Activated B cell treated with CpG ODN at 0.5 μM for 24 hours (primary cell): ENCODE measurements at regions not wholly inside any gene's neighbourhood (a gene's known extent, or its start where the extent isn't known, plus 50 kb on each side); places are given as distances from the start of the nearest gene placed in this dataset.
"Not testable (repeated sequence)": the region's sequence is repeated elsewhere in the genome, so short reads cannot be mapped to it uniquely, and the experiment has no call there.

Experiments used
- ATAC-seq: fragments of 200-7000 bp; cut with Tn5 transposase; one replicate; pipeline ENCODE4 v1.10.0; 2021; ENCODE audit warnings: low read depth, mild to moderate bottlenecking, moderate library complexity
- CTCF ChIA-PET: fragments of 350-600 bp; sonication (Branson Sonifier 250); formaldehyde crosslinking; loops from one replicate; lab custom pipeline; 2021; ENCODE audit warnings: antibody characterized with exemption; lab: Charles Lee
- POLR2A ChIA-PET: fragments of 350-600 bp; sonication (Branson Sonifier 250); formaldehyde crosslinking; loops from one replicate; lab custom pipeline; 2021; ENCODE audit warnings: antibody characterized with exemption; lab: Charles Lee
- DNase-seq: peaks from one replicate; pipeline ENCODE4 v3.0.0; 2022
- H3K27ac Mint-ChIP-seq: one replicate; pipeline ENCODE4 v1.8.0; 2020; ENCODE audit warnings: mixed read lengths
- H3K27me3 Mint-ChIP-seq: one replicate; pipeline ENCODE4 v1.8.0; 2021; ENCODE audit warnings: mixed read lengths
- H3K36me3 Mint-ChIP-seq: one replicate; pipeline ENCODE4 v1.8.0; 2021; ENCODE audit warnings: low read depth, mixed read lengths
- H3K4me1 Mint-ChIP-seq: one replicate; pipeline ENCODE4 v1.8.0; 2021; ENCODE audit warnings: mixed read lengths
- H3K4me3 Mint-ChIP-seq: one replicate; pipeline ENCODE4 v1.8.0; 2020; ENCODE audit warnings: mild to moderate bottlenecking, mixed read lengths
- H3K9me3 Mint-ChIP-seq: one replicate; pipeline ENCODE4 v1.8.0; 2020; ENCODE audit warnings: mixed read lengths
- intact Hi-C: fragments of 100-400 bp; cut with micrococcal nuclease; formaldehyde crosslinking; loops from one replicate; pipeline ENCODE4 v1.15.1; 2024
- TF ChIP-seq, protein P1 (sequence below): fragments of 200-600 bp; IDR thresholded peaks from one replicate; pipeline ENCODE4 v1.8.0; 2022; ENCODE audit warnings: antibody characterized with exemption, mild to moderate bottlenecking

GRCh38 chr14:59026081-59026480 is 162.4 kb upstream of the DAAM1 start:
- ChIA-PET POLR2A (no interaction called here), CTCF (no interaction called here)
- no peak for DNase-seq
- H3K27me3 Mint-ChIP-seq: peaks cover 11% of the 10 kb centered on the region
- peaks cover 6% of the 10 kb centered on the region for H3K4me1 Mint-ChIP-seq
- H3K27ac Mint-ChIP-seq: no peak overlapping the region
- ATAC-seq: no peak
- TF ChIP-seq, protein P1, sequence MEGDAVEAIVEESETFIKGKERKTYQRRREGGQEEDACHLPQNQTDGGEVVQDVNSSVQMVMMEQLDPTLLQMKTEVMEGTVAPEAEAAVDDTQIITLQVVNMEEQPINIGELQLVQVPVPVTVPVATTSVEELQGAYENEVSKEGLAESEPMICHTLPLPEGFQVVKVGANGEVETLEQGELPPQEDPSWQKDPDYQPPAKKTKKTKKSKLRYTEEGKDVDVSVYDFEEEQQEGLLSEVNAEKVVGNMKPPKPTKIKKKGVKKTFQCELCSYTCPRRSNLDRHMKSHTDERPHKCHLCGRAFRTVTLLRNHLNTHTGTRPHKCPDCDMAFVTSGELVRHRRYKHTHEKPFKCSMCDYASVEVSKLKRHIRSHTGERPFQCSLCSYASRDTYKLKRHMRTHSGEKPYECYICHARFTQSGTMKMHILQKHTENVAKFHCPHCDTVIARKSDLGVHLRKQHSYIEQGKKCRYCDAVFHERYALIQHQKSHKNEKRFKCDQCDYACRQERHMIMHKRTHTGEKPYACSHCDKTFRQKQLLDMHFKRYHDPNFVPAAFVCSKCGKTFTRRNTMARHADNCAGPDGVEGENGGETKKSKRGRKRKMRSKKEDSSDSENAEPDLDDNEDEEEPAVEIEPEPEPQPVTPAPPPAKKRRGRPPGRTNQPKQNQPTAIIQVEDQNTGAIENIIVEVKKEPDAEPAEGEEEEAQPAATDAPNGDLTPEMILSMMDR: no peak
- intact Hi-C loops: loop anchor here (5.0 kb wide), 2 partner anchors 389 to 1156 kb away; partner anchors contain the start of gene DACT1
- H3K4me3 Mint-ChIP-seq: no peak overlapping the region
- H3K36me3 Mint-ChIP-seq: no peaks in the 10 kb centered on the region
- no peaks in the 10 kb centered on the region for H3K9me3 Mint-ChIP-seq

GRCh38 chr14:59026640-59027039 is 161.8 kb upstream of the DAAM1 start:
- DNase-seq, H3K4me3 Mint-ChIP-seq, H3K36me3 Mint-ChIP-seq, CTCF ChIA-PET, H3K9me3 Mint-ChIP-seq, H3K27ac Mint-ChIP-seq, POLR2A ChIA-PET, H3K4me1 Mint-ChIP-seq, ATAC-seq: not testable (repeated sequence)
- H3K27me3 Mint-ChIP-seq: peaks cover 11% of the 10 kb centered on the region
- intact Hi-C loops: loop anchor here (5.0 kb wide), 2 partner anchors 389 to 1156 kb away; partner anchors contain the start of gene DACT1

- Mint-ChIP-seq H3K4me1 (peaks cover 6% of the 10 kb centered on the region), H3K27ac (no peak overlapping the region), H3K4me3 (no peak overlapping the region), H3K27me3 (peaks cover 11% of the 10 kb centered on the region), H3K36me3 (no peaks in the 10 kb centered on the region), H3K9me3 (no peaks in the 10 kb centered on the region)
- intact Hi-C loops: loop anchor here (1.0 to 5.0 kb wide), 6 partner anchors 98 to 1154 kb away; partner anchors contain the start of genes CCDC175 and DACT1
- no peak for ATAC-seq
- DNase-seq: no peak
- POLR2A ChIA-PET: no interaction called here
- TF ChIP-seq, protein P1: no peak
- CTCF ChIA-PET: interaction anchor here (0.7 to 1.5 kb wide), 5 partner anchors 8 to 527 kb away, joined by 3 to 5 read pairs (median 3); no protein-coding TSS in a partner anchor
These were observed 159.8 kb upstream of the DAAM1 start for GRCh38 chr14:59028476-59029202.

DNA sequence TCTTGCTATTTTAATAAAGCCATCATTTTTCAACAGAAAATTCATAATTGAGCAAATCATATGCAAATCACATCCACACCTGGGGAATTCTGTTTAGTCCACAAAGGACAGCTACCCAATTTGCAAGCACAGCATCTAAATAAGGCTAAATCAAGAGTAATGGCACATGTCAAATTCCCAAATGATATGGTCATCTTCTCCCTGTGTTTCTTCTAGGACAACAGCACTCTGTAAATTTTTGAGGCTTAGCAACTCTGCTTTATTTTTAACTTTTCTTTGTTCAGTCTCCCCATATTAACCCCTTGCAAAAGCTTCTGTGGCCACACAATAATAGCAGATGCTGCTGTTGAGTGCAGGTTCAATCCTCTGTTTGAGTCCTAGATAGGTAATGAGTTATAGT is 155.6 kb upstream of the DAAM1 start:
- DNase-seq (no peak), ATAC-seq (no peak)
- peaks cover 6% of the 10 kb centered on the region for H3K4me1 Mint-ChIP-seq
- intact Hi-C loops: no loop called here
- no peaks in the 10 kb centered on the region for H3K36me3 Mint-ChIP-seq
- no peak overlapping the region for H3K4me3 Mint-ChIP-seq
- no peaks in the 10 kb centered on the region for H3K9me3 Mint-ChIP-seq
- TF ChIP-seq, protein P1: no peak
- POLR2A ChIA-PET: no interaction called here
- peaks cover 7% of the 10 kb centered on the region for H3K27me3 Mint-ChIP-seq
- H3K27ac Mint-ChIP-seq: no peak overlapping the region
- CTCF ChIA-PET: no interaction called here

GRCh38 chr14:59036134-59036533 is 152.3 kb upstream of the DAAM1 start:
- Mint-ChIP-seq H3K9me3 (no peaks in the 10 kb centered on the region), H3K27ac (no peak overlapping the region), H3K4me3 (no peak overlapping the region), H3K36me3 (no peaks in the 10 kb centered on the region), H3K4me1 (no peaks in the 10 kb centered on the region), H3K27me3 (peaks cover 7% of the 10 kb centered on the region)
- intact Hi-C loops: no loop called here
- ATAC-seq (no peak), DNase-seq (no peak)
- TF ChIP-seq, protein P1: no peak
- ChIA-PET CTCF (no interaction called here), POLR2A (interaction anchor here (0.6 kb wide), 1 partner anchor 928 kb away, joined by 3 read pairs; no protein-coding TSS in a partner anchor)
